Neutrophil (primary cell): ENCODE measurements at regions not wholly inside any gene's neighbourhood (a gene's known extent, or its start where the extent isn't known, plus 50 kb on each side); places are given as distances from the start of the nearest gene placed in this dataset.

Experiments
- H3K27ac ChIP-seq: fragments of 200-600 bp; sonication (generic); 2 replicates; pipeline ENCODE4 v1.5.1; 2016; ENCODE audit warnings: mild to moderate bottlenecking, moderate library complexity
- H3K27me3 ChIP-seq: fragments of 200-600 bp; sonication (generic); 2 replicates; pipeline ENCODE4 v1.6.0; 2016; ENCODE audit warnings: mild to moderate bottlenecking
- H3K36me3 ChIP-seq: fragments of 200-600 bp; sonication (generic); 2 replicates; pipeline ENCODE4 v1.5.1; 2017
- H3K4me1 ChIP-seq, 2 experiments: fragments of 200-600 bp in 1 of 2; sonication (generic) in 1 of 2; 1 replicate in 1 of 2; 2 replicates in 1 of 2; pipeline versions ENCODE4 v1.5.1 to v1.6.1; 2013 to 2016; ENCODE audit warnings: low read depth in 1 of 2, low read length in 1 of 2, mild to moderate bottlenecking in 1 of 2, moderate library complexity in 1 of 2; ENCODE audit not compliant: control insufficient read depth in 1 of 2, insufficient read depth in 1 of 2
- H3K4me3 ChIP-seq, 2 experiments: fragments of 200-600 bp in 1 of 2; sonication (generic) in 1 of 2; 1 replicate in 1 of 2; 2 replicates in 1 of 2; pipeline ENCODE4 v1.5.1; 2013 to 2016; ENCODE audit warnings: low read depth in 1 of 2, low read length in 1 of 2, mild to moderate bottlenecking in 1 of 2, moderate library complexity in 1 of 2
- H3K9me3 ChIP-seq: fragments of 200-600 bp; sonication (generic); 2 replicates; pipeline ENCODE4 v1.5.1; 2016
- TF ChIP-seq, protein P1 (sequence below): fragments of 200-600 bp; sonication (generic); IDR thresholded peaks from 2 replicates; pipeline ENCODE4 v1.5.1; 2016; ENCODE audit warnings: antibody characterized with exemption

DNA sequence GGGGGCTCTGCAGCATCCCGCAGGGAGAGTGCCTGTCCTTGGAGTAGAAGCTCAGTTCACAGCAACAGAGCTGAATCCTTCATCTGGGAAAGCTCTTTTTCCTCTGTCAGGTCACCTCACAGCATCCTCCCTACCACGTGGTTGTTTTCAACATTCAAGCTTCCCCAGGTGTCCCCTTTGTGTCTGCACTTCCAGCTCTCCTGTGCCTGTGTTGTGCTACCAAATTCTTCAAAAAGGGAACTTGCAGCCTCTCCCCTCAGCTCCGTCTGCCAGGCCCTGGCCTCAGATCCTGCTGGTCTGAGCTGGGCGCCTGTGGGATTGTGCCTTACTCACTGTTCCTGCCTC is 108.4 kb downstream of the FOXF2 start:
- TF ChIP-seq, protein P1, sequence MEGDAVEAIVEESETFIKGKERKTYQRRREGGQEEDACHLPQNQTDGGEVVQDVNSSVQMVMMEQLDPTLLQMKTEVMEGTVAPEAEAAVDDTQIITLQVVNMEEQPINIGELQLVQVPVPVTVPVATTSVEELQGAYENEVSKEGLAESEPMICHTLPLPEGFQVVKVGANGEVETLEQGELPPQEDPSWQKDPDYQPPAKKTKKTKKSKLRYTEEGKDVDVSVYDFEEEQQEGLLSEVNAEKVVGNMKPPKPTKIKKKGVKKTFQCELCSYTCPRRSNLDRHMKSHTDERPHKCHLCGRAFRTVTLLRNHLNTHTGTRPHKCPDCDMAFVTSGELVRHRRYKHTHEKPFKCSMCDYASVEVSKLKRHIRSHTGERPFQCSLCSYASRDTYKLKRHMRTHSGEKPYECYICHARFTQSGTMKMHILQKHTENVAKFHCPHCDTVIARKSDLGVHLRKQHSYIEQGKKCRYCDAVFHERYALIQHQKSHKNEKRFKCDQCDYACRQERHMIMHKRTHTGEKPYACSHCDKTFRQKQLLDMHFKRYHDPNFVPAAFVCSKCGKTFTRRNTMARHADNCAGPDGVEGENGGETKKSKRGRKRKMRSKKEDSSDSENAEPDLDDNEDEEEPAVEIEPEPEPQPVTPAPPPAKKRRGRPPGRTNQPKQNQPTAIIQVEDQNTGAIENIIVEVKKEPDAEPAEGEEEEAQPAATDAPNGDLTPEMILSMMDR, result no peak
- Histone ChIP-seq H3K27me3 (no peaks in the 10 kb centered on the region), H3K4me1 (no peaks in the 10 kb centered on the region), H3K27ac (no peak overlapping the region), H3K4me3 (no peak overlapping the region), H3K36me3 (no peaks in the 10 kb centered on the region), H3K9me3 (no peaks in the 10 kb centered on the region)

DNA sequence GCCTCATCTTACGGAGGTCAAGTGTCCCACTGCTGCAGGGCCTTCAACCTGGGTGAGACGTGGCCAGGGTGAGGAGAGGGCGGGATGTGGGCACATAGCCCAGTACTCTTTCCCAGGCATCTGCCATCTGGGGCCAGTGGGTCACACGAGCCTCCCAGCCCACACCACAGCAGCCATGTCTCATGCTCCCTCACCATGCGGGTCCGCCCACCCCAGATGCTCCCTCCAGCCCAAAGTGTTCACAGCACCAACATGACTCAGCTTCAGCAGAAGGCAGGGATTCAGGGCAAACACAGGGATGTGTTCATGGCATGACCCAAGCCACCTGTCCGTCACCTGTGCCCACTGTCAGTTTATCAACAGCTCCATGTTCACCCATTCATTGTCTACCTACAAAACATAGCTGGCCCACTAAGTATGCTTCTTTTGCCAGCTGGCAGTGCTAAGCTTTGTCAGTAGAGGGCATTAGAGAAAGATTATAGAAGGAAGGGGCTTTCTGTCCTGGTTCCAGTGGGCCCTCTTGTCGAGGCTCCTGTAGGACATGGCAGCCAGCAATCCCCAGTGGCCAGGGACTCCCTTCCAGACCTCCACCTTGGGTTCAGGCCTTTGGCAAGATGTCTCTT is 109.2 kb downstream of the FOXF2 start:
- H3K36me3 ChIP-seq, result no peaks in the 10 kb centered on the region
- no peaks in the 10 kb centered on the region for H3K4me1 ChIP-seq
- TF ChIP-seq, protein P1, result no peak
- no peaks in the 10 kb centered on the region for H3K9me3 ChIP-seq
- peaks cover 8% of the 10 kb centered on the region for H3K27me3 ChIP-seq
- no peak overlapping the region for H3K27ac ChIP-seq
- H3K4me3 ChIP-seq, result no peak overlapping the region

DNA sequence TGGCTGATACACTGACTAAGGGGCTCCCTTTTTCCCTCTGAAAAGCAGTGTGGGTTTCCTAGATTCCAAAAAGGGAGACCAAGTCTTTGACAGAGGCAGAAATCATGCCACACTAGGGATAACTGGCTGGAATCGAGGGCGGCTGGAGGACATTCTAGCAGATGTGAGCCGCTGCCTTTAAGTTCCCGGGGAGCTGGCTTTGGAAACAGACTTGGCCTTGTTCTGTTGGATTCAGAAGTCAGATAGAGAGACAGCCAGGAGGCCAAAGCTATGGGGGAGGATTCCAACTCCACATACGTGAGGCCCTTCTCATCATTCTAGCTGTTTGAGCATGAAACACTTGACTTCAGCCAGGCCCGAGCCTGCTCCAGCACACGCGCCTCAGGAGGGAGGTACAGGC is 109.9 kb upstream of the FOXC1 start:
- no peaks in the 10 kb centered on the region for H3K4me1 ChIP-seq
- H3K27ac ChIP-seq, result no peak overlapping the region
- no peak overlapping the region for H3K4me3 ChIP-seq
- TF ChIP-seq, protein P1, result no peak
- H3K27me3 ChIP-seq, result peaks cover 13% of the 10 kb centered on the region
- no peaks in the 10 kb centered on the region for H3K36me3 ChIP-seq
- no peaks in the 10 kb centered on the region for H3K9me3 ChIP-seq

DNA sequence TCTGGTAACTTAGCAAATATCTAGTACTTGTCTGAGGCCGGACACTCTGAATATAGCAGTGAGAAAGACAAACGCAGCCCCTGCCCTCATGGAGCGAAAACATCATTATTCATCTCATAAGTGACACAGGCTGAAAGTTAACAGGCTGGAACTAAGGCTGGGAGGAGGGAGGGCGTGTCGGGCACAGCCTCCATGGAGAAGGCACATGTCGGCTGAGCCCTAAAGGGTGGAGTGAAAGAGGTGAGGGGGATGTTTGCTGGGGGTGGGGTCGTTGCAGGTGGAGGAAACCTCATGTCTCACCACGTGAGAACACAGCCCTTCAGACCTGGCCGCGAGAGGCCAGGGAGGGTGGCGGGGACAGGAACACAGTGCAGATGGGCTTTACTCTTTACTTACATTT is 108.8 kb upstream of the FOXC1 start:
- H3K4me3 ChIP-seq, result no peak overlapping the region
- no peaks in the 10 kb centered on the region for H3K9me3 ChIP-seq
- H3K36me3 ChIP-seq, result no peaks in the 10 kb centered on the region
- H3K27ac ChIP-seq, result no peak overlapping the region
- TF ChIP-seq, protein P1, result no peak
- H3K27me3 ChIP-seq, result peaks cover 13% of the 10 kb centered on the region
- H3K4me1 ChIP-seq, result no peaks in the 10 kb centered on the region

DNA sequence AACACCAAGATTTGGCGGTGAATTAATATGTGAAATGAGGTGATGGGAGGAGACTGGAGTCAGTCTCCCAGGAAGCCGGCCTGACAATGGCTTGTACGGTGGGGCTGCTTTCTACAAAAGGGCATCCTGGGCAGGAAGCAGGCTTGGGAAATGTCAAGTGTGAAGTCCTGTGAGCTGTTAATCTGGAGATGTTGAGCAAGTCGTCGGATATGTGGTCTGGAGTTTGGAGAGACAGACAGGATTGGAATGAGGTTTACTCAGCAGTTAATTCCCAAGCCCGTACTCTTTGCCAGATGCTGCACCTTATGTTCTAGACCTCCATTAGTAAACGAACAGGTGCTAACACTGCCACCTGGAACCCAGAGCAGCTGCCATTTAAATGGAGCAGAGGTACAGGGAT is 107.7 kb upstream of the FOXC1 start:
- H3K4me3 ChIP-seq, result no peak overlapping the region
- H3K27me3 ChIP-seq, result peaks cover 13% of the 10 kb centered on the region
- H3K9me3 ChIP-seq, result no peaks in the 10 kb centered on the region
- no peaks in the 10 kb centered on the region for H3K4me1 ChIP-seq
- H3K27ac ChIP-seq, result no peak overlapping the region
- no peaks in the 10 kb centered on the region for H3K36me3 ChIP-seq
- TF ChIP-seq, protein P1, result no peak

DNA sequence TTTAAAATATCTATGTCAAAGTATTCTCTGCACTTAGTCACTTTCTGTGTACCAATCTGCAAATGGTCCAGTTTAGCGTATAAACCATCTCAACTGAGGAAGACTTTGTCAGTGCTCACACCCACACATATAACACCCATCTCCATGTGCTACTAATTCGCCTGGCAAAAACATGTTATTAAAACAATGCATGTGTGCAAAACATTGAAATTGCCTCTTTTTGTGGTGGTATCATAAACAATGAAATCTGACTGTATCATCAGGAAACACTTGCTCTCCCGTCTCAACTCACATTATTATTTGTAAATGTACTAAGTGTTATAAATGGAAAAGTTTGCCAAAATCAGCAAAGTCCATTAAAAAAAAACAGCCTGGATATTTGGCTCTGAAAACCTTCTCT is 105.9 kb upstream of the FOXC1 start:
- no peaks in the 10 kb centered on the region for H3K4me1 ChIP-seq
- peaks cover 13% of the 10 kb centered on the region for H3K27me3 ChIP-seq
- no peak overlapping the region for H3K4me3 ChIP-seq
- H3K9me3 ChIP-seq, result no peaks in the 10 kb centered on the region
- H3K27ac ChIP-seq, result no peak overlapping the region
- TF ChIP-seq, protein P1, result no peak
- H3K36me3 ChIP-seq, result no peaks in the 10 kb centered on the region
